ENCODE measurements at regions not wholly inside any gene's neighbourhood (a gene's known extent, or its start where the extent isn't known, plus 50 kb on each side); places are given as distances from the start of the nearest gene placed in this dataset.

DNA sequence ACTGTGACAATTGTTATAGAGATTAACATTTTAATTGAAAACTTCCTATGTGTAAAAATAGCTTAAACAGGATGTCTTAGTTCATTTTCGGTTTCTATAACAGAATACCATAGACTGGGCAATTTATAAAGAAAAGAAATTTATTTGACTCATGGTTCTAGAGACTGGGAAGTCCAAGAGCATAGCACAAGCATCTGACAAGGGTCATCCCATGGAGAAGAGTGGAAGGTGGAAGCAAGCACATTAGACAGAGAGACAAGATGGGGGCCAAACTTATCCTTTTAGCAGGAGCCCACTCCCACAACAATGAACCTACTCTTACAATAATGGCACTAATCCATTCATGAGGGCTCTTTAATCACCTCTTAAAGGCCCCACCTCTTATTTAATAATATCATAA is 100.3 kb downstream of the FAM161A start:
- no peaks in the 10 kb centered on the region for H3K9me3 ChIP-seq (ENCODE audit: severe bottlenecking)
- H3K36me3 ChIP-seq = no peaks in the 10 kb centered on the region
- H3K4me3 ChIP-seq (ENCODE audit: low read depth, low read length) = no peak overlapping the region
- TF ChIP-seq, protein P1, sequence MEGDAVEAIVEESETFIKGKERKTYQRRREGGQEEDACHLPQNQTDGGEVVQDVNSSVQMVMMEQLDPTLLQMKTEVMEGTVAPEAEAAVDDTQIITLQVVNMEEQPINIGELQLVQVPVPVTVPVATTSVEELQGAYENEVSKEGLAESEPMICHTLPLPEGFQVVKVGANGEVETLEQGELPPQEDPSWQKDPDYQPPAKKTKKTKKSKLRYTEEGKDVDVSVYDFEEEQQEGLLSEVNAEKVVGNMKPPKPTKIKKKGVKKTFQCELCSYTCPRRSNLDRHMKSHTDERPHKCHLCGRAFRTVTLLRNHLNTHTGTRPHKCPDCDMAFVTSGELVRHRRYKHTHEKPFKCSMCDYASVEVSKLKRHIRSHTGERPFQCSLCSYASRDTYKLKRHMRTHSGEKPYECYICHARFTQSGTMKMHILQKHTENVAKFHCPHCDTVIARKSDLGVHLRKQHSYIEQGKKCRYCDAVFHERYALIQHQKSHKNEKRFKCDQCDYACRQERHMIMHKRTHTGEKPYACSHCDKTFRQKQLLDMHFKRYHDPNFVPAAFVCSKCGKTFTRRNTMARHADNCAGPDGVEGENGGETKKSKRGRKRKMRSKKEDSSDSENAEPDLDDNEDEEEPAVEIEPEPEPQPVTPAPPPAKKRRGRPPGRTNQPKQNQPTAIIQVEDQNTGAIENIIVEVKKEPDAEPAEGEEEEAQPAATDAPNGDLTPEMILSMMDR (IDR thresholded peaks at IDR 0.05; ENCODE audit: low read depth, low read length) = no peak
- no peak overlapping the region for H3K27ac ChIP-seq
- DNase-seq = no peak
- no peaks in the 10 kb centered on the region for H3K27me3 ChIP-seq (ENCODE audit: insufficient read depth, low read depth, severe bottlenecking)

DNA sequence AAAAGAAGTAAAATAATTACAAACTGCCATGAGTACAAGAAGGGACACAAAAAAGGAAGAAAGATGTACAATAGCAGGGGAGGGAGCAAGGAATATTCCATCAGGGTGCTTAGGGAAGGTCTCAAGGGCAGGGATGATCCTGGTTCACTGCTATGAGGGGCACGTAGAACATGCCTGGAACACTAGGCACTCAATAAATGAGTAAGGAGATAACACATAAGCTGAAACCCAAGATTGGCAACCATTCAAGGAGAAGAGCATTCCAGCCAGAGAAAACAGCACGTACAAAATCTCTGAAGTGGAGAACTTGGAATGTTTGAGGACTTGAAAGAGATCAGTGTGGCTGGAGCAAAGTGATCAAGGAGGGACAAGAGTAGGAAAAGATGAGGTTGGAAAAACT is 103.2 kb downstream of the FAM161A start:
- Histone ChIP-seq H3K4me3 (ENCODE audit: low read depth, low read length) (no peak overlapping the region), H3K9me3 (ENCODE audit: severe bottlenecking) (no peaks in the 10 kb centered on the region), H3K27me3 (ENCODE audit: insufficient read depth, low read depth, severe bottlenecking) (no peaks in the 10 kb centered on the region), H3K27ac (no peak overlapping the region), H3K36me3 (no peaks in the 10 kb centered on the region)
- no peak for DNase-seq
- TF ChIP-seq, protein P1 (IDR thresholded peaks at IDR 0.05; ENCODE audit: low read depth, low read length) = no peak

DNA sequence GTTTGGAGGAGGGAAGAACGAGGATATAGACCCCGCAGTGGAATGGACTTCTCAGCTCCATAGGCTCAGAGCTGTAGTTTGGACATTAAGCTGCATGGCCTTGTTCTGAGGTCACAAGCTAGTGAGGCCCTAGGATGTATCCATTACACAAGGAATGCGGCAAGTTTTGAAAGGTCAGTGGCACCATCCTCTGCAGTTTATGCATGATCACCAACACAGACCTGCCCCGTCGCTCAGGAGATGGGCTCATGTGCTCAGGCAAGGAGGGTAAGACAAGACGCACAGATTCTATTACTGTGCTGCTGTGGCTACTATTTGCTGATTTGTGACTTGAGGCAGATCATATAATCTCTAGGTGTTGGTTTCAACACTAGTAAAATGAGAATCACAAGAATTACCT is 110.9 kb downstream of the FAM161A start:
- no peaks in the 10 kb centered on the region for H3K36me3 ChIP-seq
- H3K4me3 ChIP-seq (ENCODE audit: low read depth, low read length) = no peak overlapping the region
- TF ChIP-seq, protein P1 (IDR thresholded peaks at IDR 0.05; ENCODE audit: low read depth, low read length) = no peak

DNA sequence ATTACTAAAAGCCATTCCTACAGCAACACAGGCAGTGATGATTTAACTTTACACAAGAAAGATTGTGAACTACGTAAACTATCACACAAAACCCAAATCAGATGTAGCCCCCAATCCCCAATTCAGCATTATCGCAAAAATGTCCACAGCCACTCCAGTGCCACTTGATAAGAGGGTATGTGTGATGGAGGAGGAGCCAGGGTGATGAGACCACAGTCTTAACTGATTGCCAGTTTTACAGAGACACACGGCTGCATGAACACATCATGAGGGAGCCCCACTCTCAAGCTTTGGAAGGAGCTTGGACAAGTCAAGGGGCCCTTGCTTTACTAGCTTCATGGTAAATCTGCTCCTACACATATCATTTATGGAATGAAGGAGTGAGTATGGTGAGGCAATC is 116.0 kb downstream of the FAM161A start:
- no peaks in the 10 kb centered on the region for H3K9me3 ChIP-seq (ENCODE audit: severe bottlenecking)
- no peak overlapping the region for H3K27ac ChIP-seq
- no peaks in the 10 kb centered on the region for H3K36me3 ChIP-seq
- DNase-seq = no peak
- no peaks in the 10 kb centered on the region for H3K27me3 ChIP-seq (ENCODE audit: insufficient read depth, low read depth, severe bottlenecking)
- TF ChIP-seq, protein P1 (IDR thresholded peaks at IDR 0.05; ENCODE audit: low read depth, low read length) = no peak
- no peak overlapping the region for H3K4me3 ChIP-seq (ENCODE audit: low read depth, low read length)

More for the DNA sequence above, 110.9 kb downstream of the FAM161A start:
- Histone ChIP-seq H3K27me3 (ENCODE audit: insufficient read depth, low read depth, severe bottlenecking) (no peaks in the 10 kb centered on the region), H3K9me3 (ENCODE audit: severe bottlenecking) (no peaks in the 10 kb centered on the region), H3K27ac (no peak overlapping the region)
- DNase-seq = no peak

DNA sequence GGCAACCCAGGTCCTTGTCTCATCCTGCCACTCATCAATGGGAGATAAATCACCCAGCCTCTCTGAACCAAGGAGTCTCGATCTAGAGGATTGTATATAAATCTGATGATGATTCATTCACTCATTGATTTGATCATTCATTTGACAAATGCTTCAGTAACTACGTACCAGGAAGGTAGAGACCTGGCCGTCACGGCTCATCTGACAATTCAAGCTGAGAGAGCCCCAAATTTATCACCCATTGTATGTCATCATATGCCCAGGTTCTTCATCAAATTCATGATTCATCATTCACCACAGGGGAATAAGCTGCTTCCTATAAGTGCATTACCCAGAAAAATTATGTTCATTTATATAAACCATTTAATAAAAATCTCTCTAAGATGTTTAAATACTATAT is 116.9 kb downstream of the FAM161A start:
- Histone ChIP-seq H3K36me3 (no peaks in the 10 kb centered on the region), H3K27ac (no peak overlapping the region), H3K4me3 (ENCODE audit: low read depth, low read length) (no peak overlapping the region), H3K9me3 (ENCODE audit: severe bottlenecking) (no peaks in the 10 kb centered on the region), H3K27me3 (ENCODE audit: insufficient read depth, low read depth, severe bottlenecking) (no peaks in the 10 kb centered on the region)
- DNase-seq = no peak
- TF ChIP-seq, protein P1 (IDR thresholded peaks at IDR 0.05; ENCODE audit: low read depth, low read length) = no peak

DNA sequence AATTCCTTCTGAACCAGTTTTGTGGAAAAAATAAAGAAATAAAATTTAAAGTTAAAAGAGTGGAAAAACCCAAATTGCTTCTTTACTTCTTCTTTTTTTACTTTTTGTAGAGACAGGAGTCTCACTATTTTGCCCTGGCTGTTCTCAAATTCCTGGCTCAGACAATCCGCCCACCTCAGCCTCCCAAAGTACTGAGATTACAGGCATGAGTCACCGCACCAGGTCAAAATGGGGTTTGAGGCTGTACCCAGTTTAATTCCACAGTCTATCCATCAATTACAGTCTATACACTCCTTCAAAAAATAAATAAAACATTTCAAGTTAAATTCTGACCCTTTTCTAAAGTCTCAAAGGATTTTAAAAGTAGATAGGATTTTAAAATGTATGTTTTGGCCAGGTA is 120.3 kb downstream of the FAM161A start:
- Histone ChIP-seq H3K4me3 (ENCODE audit: low read depth, low read length) (no peak overlapping the region), H3K9me3 (ENCODE audit: severe bottlenecking) (no peaks in the 10 kb centered on the region), H3K27me3 (ENCODE audit: insufficient read depth, low read depth, severe bottlenecking) (no peaks in the 10 kb centered on the region), H3K27ac (no peak overlapping the region), H3K36me3 (no peaks in the 10 kb centered on the region)
- DNase-seq = no peak
- TF ChIP-seq, protein P1 (IDR thresholded peaks at IDR 0.05; ENCODE audit: low read depth, low read length) = no peak
